ENCODE measurements at regions not wholly inside any gene's neighbourhood (a gene's known extent, or its start where the extent isn't known, plus 50 kb on each side); places are given as distances from the start of the nearest gene placed in this dataset.

- ChIA-PET POLR2A (no interaction called here), CTCF (no interaction called here)
These were observed 179.6 kb upstream of the MKI67 start for GRCh38 chr10:128305601-128306345.

DNA sequence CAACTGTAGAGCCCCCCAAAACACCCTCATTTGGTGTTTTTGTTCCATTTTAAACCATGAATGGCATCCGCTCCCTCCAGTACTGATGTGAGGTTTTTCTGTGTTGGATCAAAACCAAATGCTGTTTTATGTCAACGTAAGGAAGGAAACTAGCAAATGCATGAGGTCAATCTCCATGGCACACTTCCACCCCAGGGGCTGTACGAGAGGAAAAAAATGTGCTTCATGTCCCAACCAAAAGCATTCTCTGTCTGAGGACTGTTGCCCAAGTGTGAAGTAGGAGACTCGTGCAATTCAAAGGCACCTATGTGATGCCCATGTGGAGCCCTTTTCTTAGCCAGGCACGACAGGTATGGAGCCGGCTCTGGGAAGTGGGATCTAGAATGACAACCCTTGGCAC is 180.3 kb upstream of the MKI67 start:
- CTCF ChIA-PET, result no interaction called here
- POLR2A ChIA-PET, result no interaction called here

DNA sequence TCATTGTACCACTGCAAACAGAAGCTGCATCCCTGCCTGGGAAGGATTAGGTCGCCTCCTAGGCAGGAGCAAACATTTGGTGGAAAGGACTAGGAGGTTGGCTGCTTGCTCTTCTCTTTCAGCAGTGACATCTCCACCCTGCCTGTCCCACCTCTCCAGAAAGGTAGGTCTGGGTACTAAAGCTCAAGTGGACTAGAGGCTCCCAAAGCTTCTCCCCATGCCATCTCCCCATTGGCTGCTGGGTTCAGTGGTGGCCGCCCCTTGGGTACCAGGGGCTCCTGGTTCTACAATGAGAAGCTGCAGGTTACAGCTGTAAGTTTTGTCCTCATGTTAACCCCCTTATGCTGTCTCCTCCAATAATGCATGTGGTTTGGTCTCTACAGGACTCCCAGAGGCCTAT is 180.7 kb upstream of the MKI67 start:
- POLR2A ChIA-PET, result no interaction called here

DNA sequence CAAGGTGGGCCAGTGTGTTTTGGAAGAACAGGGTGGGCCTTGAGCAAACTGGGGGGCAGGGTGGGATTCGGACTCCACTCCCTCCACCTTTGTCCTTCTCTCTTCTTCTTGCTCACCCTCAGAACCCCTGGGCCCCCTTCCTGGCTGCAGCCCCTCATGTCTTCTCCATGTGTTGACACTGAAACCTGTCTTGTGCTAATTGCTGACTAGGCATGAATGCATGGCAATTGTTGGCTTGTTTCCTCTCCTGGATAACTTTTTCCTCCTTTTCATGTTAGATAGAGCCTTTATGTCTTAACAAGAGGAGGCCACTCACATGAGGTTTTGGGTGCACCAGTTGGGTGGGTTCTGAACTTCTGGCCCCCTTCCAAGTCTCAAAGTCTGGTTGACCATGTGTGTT is 181.6 kb upstream of the MKI67 start:
- CTCF ChIA-PET, result no interaction called here
- POLR2A ChIA-PET, result no interaction called here

More for the DNA sequence above, 180.7 kb upstream of the MKI67 start:
- CTCF ChIA-PET, result no interaction called here

DNA sequence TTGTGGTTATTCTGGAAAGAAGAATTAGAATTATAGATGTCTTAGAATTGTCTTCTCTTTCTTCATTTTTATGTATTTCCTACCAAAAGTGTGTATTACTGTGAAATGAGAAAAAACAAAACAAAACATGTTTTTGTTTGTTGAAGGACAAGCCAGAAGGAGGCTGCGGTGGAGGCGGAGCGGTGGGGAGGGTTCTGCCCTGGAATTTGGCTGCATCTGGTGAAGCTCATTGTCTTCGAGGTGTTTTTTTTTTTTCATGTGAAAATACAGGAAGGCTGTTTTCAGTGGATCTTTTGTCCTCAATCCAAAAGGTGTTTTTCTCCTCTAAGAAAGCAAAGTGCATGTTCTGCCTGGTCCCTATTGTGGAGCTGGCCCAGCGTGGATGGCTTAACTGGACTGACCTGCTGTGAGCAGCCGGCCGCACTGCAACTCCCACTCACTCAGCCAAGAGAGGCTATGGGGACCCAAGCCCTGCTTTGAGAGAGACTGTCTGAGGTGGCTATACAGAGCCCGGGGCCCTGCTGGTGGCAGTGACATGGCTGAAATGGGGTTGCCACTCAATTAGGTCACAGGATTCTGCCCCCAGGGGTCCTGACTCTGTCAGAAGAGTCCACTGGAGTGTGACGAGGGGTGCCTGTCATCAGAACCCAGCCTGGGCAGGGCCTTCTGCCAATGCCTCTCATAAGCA is 184.9 kb upstream of the MKI67 start:
- CTCF ChIA-PET, result no interaction called here
- POLR2A ChIA-PET, result no interaction called here

DNA sequence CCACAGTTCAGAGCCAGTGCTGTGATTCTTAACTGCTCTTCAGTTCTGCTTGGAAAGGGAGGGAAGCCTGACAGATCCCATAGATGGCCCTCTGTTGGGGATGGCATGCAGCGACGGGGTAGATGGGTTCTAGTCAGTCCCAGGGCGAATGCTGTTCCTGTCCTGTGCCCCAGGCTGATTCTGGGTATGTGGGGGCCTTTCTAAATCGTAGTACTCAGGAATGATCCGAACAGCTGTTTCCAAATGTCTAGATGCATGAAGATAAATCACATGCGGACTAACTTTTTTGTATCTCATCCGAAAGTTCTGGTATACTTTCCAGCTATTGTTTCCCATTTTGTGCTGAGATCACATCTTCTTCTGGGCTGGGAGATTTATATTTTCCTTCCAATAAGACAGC is 186.0 kb upstream of the MKI67 start:
- ChIA-PET CTCF (no interaction called here), POLR2A (no interaction called here)

DNA sequence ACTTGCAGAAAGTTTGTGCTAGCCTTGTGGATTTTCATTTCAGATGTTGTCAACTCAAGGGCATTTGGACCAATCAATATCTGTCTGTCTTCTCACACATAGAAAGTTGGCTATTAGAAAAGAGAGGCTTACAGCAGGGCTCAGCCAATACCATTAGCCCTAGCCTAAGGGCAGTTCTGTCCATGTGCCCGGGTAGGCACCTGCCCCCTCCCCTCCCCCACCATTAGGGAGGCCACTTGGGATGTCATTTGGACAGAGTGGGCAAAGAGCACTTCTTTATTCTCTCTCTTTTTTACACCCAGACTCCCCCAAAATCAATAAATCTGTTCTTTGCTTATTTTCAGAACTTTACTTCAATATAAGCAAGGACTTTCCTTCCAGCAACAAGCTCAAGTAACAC is 188.5 kb upstream of the MKI67 start:
- ChIA-PET CTCF (no interaction called here), POLR2A (no interaction called here)

- POLR2A ChIA-PET, result no interaction called here
- CTCF ChIA-PET, result no interaction called here
These were observed 190.0 kb upstream of the MKI67 start for GRCh38 chr10:128316121-128316726.

GRCh38 chr10:128316925-128317324 is 190.7 kb upstream of the MKI67 start:
- POLR2A ChIA-PET, result no interaction called here
- CTCF ChIA-PET, result no interaction called here

- ChIA-PET CTCF (no interaction called here), POLR2A (no interaction called here)
These were observed 192.1 kb upstream of the MKI67 start for GRCh38 chr10:128318366-128318765.

DNA sequence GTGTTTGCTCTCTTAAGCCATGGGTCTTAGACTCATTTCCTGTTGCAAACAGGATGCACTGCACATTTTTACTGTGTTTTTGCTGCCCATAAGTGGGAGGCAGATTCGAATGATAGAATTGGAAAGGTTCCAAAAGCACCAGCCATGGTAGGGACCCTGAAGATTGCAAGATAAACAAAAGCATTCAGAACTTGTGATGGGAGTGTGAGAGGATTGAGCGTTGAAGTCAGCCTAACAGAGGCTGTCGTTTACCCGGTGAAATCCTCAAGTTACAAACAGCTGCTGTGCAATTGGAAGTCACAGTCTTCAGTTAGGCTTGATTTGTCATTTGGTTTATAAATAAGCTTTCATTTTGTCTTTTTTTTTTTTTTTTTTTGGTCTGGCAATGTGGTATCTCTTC is 192.7 kb upstream of the MKI67 start:
- ChIA-PET CTCF (no interaction called here), POLR2A (no interaction called here)

GRCh38 chr10:128322106-128322505 is 195.9 kb upstream of the MKI67 start:
- CTCF ChIA-PET, result no interaction called here
- POLR2A ChIA-PET, result no interaction called here

GRCh38 chr10:128322950-128323349 is 196.7 kb upstream of the MKI67 start:
- POLR2A ChIA-PET, result no interaction called here

DNA sequence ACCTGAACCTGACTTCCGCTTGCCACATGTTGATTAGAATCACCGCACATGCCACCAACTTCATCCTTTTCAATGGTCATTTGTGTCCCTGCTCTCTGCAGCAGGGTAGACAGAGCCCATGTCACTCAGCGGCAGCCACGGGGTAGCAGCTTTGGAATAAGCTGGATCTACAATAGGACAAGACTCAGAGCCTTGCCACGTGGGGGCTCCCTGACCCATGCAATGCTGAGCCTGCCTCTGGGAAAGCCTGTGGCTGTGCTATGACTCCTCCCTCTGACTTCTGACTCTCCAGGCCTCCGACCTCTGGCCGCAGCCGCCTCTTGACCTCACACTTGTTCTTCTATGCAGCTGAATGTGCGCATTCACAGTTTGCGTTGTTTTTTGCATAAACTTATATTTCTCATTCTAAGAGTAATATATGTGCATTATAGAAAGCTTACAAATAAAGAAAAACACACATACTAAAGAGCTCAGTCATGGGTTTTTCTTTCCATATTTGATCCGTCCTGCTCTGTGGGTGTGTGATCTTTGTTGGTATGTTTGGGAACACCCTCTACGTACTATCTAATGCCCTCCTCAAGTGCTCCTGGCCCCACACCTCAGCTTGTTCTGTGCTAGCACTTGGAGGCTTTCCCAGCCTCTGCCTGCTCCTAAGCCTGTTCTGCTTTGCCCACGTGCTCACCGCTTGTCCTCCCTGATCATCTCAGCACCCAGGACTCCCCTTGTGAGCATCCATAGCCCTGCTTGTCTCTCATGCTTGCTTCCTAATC is 198.0 kb upstream of the MKI67 start:
- CTCF ChIA-PET, result no interaction called here

More at GRCh38 chr10:128322950-128323349, 196.7 kb upstream of the MKI67 start:
- CTCF ChIA-PET, result no interaction called here

DNA sequence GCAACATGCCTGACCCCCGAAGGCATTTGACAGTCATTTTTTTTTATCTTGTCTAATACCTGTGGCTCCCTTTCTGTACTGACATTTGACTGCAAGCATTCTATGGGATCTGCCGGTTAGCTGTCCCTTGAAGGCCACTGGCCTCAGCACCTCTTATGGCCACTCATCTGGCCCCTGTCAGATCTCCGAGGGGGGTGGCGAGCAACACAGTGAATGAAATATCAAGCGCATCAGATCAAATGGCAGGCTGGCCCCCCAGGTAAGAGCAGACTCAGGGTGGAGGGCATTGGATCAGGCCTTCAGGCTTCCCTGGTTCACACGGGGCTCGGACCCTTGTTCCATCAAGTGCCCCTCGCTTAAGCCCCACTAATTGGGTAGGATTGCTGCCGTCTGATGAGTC is 199.6 kb upstream of the MKI67 start:
- CTCF ChIA-PET, result no interaction called here

More for the DNA sequence above, 198.0 kb upstream of the MKI67 start:
- POLR2A ChIA-PET, result no interaction called here

DNA sequence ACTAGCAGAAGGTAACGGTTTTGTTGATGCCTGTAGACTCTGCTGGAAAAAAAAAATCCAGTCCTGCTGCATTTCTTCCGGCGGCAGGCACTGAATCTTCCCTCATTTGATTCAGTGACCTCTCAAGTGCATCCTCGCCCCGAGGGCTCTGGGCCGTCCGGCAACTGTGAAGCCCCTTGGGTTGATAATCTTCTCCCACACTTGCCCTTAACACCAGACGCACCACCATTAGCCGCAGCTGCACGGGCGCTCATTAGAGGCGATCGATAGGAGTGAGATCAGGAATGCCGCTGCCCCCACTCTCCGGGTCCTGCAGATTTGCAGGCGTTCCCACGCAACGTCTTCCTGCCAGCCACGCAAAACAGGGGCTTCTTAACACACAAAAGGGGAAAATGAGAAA is 200.0 kb upstream of the MKI67 start:
- ChIA-PET CTCF (no interaction called here), POLR2A (no interaction called here)

More for the DNA sequence above, 199.6 kb upstream of the MKI67 start:
- POLR2A ChIA-PET, result no interaction called here

- ChIA-PET CTCF (no interaction called here), POLR2A (no interaction called here)
These were observed 200.6 kb upstream of the MKI67 start for GRCh38 chr10:128326851-128327250.

DNA sequence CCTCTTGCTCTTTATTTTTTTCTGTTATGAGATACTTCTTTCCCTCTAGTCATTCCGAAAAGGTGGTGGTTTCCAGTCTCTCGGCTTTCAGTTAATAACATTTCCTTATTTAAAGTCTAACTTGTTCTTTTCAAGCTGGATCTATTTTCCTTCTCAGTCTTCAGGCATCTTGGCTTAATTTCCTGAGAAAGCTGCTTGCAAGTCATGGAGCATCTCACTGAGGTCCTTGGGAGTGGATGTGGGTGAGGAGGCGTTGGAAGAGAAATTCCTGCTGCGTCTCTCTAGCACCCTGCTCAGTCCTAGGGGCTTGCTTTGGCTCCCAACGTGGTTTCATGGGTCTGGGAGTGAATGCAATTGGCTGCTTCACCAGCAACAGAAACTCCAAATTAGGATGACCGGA is 210.2 kb upstream of the MKI67 start:
- ChIA-PET POLR2A (no interaction called here), CTCF (no interaction called here)

GRCh38 chr10:128337860-128338378 is 211.7 kb upstream of the MKI67 start:
- POLR2A ChIA-PET, result no interaction called here
- CTCF ChIA-PET, result no interaction called here

GRCh38 chr10:128338951-128339350 is 212.7 kb upstream of the MKI67 start:
- ChIA-PET POLR2A (no interaction called here), CTCF (no interaction called here)

DNA sequence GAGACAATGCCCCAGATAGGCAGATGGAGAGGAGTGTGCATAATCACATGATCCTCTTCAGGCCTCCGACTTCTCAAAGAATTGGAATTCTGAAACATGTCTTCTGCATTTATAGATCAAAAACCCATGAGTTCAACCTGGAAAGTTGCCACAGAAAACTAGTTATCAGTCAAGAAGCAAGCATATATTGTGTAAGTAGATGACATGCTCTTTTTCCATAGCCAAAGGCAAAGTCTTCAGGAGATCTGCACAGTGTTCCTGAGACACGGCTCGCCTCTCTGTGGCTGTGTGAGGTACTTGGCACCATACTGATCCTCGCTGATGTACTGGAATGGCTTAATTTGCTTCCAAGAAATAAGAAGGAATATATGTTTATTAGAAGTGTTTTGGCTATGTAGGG is 213.5 kb upstream of the MKI67 start:
- ChIA-PET CTCF (no interaction called here), POLR2A (no interaction called here)

Measured in activated CD8-positive, alpha-beta memory T cell treated with anti-CD3 and anti-CD28 coated beads for 36 hours (primary cell).